PC-9 (cell line): ENCODE measurements at regions not wholly inside any gene's neighbourhood (a gene's known extent, or its start where the extent isn't known, plus 50 kb on each side); places are given as distances from the start of the nearest gene placed in this dataset.

Experiments
- CTCF ChIP-seq: fragments of 200-600 bp; sonication (generic); conservative IDR thresholded peaks from 2 replicates; pipeline ENCODE4 v1.6.1; 2017; ENCODE audit warnings: mixed run types, antibody characterized with exemption, mild to moderate bottlenecking, moderate library complexity
- EZH2 ChIP-seq: fragments of 200-600 bp; sonication (generic); IDR thresholded peaks from 2 replicates; pipeline ENCODE4 v1.8.0; 2017; ENCODE audit warnings: antibody characterized with exemption, low read depth

DNA sequence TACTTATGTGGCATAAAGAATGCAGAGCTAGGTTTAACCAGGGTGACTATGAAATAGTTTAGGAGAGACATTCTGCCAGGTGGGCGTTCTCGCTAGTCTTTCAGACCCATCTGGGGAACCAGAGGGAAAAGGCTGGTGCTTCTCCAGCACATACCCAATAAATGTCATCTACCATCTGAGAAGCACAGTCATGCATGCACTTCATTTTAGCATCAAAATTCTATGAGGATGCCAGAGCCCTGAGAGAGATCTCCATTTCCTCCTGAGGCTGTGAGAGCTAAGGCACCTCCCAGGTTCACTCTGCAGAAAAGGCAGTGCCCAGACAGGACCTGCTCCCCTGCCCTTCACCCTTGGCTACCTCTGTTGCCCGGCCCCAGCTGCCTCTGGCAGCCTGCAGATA, 196.2 kb upstream of the PRNP start:
- TF ChIP-seq CTCF (no peak), EZH2 (no peak)
